ENCODE measurements at regions not wholly inside any gene's neighbourhood (a gene's known extent, or its start where the extent isn't known, plus 50 kb on each side); places are given as distances from the start of the nearest gene placed in this dataset.
"Not testable (repeated sequence)": the region's sequence is repeated elsewhere in the genome, so short reads cannot be mapped to it uniquely, and the experiment has no call there.

- DNase-seq = no peak
These were observed 227.3 kb downstream of the KTN1 start for GRCh38 chr14:55807053-55807880.

- no peak for DNase-seq
These were observed 227.9 kb downstream of the KTN1 start for GRCh38 chr14:55807881-55808379.

- no peak for DNase-seq
These were observed 233.6 kb downstream of the KTN1 start for GRCh38 chr14:55813630-55814029.

- no peak for DNase-seq
These were observed 234.1 kb downstream of the KTN1 start for GRCh38 chr14:55814064-55814463.

GRCh38 chr14:55814873-55815272 is 234.9 kb downstream of the KTN1 start:
- DNase-seq = no peak

GRCh38 chr14:55816225-55816624 is 236.2 kb downstream of the KTN1 start:
- DNase-seq = no peak

- DNase-seq = no peak
These were observed 239.8 kb downstream of the KTN1 start for GRCh38 chr14:55819610-55820304.

- DNase-seq = no peak
These were observed 242.9 kb downstream of the KTN1 start for GRCh38 chr14:55822906-55823305.

GRCh38 chr14:55832122-55832911 is 252.3 kb downstream of the KTN1 start:
- no peak for DNase-seq

GRCh38 chr14:55832974-55833373 is 253.0 kb downstream of the KTN1 start:
- no peak for DNase-seq

GRCh38 chr14:55834390-55834789 is 254.4 kb downstream of the KTN1 start:
- no peak for DNase-seq

GRCh38 chr14:55835985-55836384 is 256.0 kb downstream of the KTN1 start:
- DNase-seq = no peak

- DNase-seq = no peak
These were observed 257.5 kb downstream of the KTN1 start for GRCh38 chr14:55837467-55837866.

- DNase-seq = no peak
These were observed 258.6 kb downstream of the KTN1 start for GRCh38 chr14:55838529-55839052.

- DNase-seq = not testable (repeated sequence)
These were observed 259.4 kb downstream of the KTN1 start for GRCh38 chr14:55839301-55839947.

GRCh38 chr14:55840821-55841220 is 260.8 kb downstream of the KTN1 start:
- DNase-seq = no peak

- DNase-seq = no peak
These were observed 261.6 kb downstream of the KTN1 start for GRCh38 chr14:55841625-55842024.

- DNase-seq = no peak
These were observed 263.9 kb downstream of the KTN1 start for GRCh38 chr14:55843718-55844403.

- DNase-seq = no peak
These were observed 266.2 kb downstream of the KTN1 start for GRCh38 chr14:55845963-55846825.

GRCh38 chr14:55846826-55847446 is 266.9 kb downstream of the KTN1 start:
- no peak for DNase-seq

All from GOT3 (cell line).